ENCODE measurements at regions not wholly inside any gene's neighbourhood (a gene's known extent, or its start where the extent isn't known, plus 50 kb on each side); places are given as distances from the start of the nearest gene placed in this dataset.

GRCh38 chr18:26738706-26739105 lies 126.8 kb downstream of the AQP4 start:
- TF ChIP-seq CTCF (IDR thresholded peaks at IDR 0.05) (no peak), TAF1 (IDR thresholded peaks at IDR 0.05; ENCODE audit: borderline replicate concordance, low read depth, low read length) (no peak), TEAD4 (IDR thresholded peaks at IDR 0.05; ENCODE audit: borderline replicate concordance, insufficient read depth) (no peak)

All from SK-N-SH (cell line).